Activated T-cell treated with anti-CD3 and anti-CD28 coated beads for 4 hours (primary cell): ENCODE measurements at regions not wholly inside any gene's neighbourhood (a gene's known extent, or its start where the extent isn't known, plus 50 kb on each side); places are given as distances from the start of the nearest gene placed in this dataset.
"Not testable (repeated sequence)": the region's sequence is repeated elsewhere in the genome, so short reads cannot be mapped to it uniquely, and the experiment has no call there.

Source experiments
- DNase-seq: peaks from one replicate; pipeline ENCODE4 v3.0.0-alpha.2; 2020

DNA sequence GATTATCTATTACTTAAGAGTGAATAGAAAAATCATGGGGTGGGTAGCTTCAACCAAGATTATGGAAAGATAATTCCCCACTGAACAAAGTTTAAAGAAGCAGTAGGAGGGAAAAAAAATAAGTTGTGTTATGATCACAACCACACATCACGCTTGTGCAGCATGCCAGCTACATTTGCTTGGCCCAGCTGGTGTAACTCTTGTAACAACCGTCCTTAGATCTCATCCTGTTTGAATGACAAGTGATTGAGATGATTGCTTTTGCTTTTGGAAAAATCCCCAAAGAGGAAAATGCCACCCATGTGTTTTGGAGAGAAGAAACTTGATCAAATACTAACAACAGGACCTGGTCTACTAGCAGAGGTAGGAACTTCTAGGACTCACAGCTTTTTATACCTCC, 107.6 kb upstream of the KIF2A start:
- no peak for DNase-seq

GRCh38 chr5:62199792-62200716, 106.0 kb upstream of the KIF2A start:
- no peak for DNase-seq

DNA sequence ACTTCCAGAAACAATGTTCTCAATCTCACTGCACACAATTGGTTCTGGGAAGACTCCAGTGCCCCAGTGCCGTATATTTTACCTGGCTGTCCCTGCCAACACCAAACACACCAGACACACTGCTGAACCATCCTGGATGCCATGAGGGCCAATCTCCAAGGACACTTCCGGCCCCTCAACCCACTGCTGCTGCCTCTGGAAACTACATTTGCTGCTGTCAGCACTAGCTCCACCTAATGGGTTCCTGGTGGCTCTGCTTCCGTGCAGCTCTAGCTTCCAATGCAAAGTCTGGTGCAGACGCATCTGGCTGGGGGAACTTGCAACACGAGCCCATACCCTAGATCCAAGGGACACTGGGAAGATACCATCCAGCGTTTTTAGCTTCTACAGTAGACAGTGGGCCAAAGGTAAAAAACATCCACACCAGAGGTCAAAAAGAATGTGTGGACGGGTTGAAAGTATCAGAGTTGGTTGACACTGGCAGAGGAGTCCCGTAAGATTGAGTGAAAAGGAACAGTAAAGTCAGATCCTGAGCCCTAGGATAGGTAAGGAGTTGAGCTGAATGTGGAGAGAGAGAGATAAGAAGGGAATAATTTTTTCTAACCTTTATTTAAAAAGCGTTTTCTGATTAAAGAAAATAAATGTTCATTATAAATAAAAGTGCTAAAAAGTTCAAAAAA, 99.7 kb upstream of the KIF2A start:
- no peak for DNase-seq

- no peak for DNase-seq
Measured at GRCh38 chr5:62208218-62208852, 97.7 kb upstream of the KIF2A start.

DNA sequence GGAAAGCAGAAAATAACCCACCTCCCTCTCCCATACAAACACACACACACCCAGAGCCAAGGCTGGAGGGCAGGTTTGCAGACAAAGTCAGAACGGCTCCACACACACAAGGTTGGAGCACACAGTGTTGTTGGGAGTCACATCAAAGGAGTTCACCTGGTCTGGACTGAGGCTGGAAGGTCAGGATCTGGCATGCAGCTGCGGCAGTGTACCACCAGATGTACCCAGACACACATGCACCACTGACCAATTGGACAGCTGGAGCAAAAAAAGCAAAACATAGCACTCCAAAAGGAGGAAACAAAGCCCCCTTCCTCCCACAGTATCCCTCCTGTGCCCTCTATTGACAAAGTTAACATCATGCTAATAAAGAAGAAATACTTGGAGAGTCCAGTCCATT, 94.6 kb upstream of the KIF2A start:
- DNase-seq, result no peak

DNA sequence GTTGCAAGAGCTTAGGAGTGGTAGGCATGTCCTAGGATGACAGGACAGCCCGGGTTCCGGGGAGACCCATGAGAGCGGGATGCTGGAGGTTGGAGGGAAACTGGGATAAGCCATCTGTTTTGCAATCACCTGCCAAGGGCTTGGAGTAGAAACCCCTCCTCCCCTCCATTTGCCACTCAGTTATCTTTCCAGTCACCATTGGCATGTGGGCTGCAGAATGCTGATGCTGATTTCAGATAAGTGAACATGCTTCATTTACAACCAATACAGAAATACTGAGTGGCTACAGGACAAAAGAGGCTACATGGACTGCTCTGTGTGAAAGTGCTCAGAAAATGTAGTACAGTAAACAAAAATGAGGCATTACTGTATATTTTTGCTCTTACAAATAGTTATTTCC, 93.4 kb upstream of the KIF2A start:
- DNase-seq, result no peak

DNA sequence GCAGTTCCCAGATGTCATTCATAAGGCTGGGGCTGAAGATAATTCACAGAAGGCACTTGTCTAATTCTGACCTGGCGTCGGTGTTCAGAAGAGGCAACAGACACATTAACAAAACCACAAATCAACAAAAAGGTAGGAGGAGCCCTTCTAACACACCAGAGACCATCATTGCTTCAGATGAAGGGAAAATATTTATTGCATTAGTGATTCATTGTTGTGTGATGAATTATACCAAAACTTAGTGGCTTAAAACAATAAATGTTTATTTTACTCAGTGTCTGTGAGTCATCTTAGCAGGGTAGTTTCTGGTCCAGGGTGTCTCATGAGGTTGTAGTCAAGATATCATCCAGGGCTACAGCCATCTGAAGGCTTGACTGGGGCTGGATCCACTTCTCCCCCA, 91.3 kb upstream of the KIF2A start:
- no peak for DNase-seq

GRCh38 chr5:62216603-62217002, 89.4 kb upstream of the KIF2A start:
- not testable (repeated sequence) for DNase-seq

DNA sequence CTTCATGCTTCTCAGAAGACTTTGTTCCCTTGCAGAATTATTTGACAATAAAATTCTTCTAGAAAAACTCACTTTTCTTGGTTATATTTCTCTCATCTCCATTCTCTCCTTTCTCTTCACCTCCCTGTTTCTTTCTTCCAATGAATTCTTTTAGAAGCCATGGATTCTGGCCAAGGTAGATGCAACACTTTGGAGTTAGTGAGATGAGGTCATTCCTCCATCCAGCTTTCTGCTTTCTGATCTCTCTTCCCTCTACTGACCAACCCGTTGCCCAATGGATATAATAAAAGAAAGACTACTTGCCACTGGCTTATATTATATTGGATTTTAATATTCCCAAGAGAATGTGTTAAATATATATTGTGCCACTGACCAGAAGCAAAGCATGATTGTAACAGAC, 88.9 kb upstream of the KIF2A start:
- not testable (repeated sequence) for DNase-seq

DNA sequence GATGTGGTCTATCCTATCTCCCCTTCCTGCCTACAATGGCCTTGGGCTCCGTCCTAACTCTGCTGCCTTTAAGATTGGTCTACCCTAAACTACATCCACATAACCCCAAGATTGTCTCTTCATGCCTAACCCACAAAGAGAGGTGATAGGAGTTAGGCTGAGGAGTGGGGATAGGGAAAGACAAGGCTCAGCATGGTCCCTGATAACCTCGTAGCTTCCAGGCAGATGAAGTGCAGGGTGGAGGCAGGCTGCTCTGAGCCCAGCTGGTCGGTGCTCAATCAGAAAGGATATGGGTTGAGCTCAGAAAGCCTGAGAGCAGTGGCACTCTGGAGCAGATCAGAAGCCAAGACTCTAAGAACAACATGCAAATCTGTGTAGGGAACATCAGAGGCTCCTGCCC, 87.1 kb upstream of the KIF2A start:
- DNase-seq, result not testable (repeated sequence)

DNA sequence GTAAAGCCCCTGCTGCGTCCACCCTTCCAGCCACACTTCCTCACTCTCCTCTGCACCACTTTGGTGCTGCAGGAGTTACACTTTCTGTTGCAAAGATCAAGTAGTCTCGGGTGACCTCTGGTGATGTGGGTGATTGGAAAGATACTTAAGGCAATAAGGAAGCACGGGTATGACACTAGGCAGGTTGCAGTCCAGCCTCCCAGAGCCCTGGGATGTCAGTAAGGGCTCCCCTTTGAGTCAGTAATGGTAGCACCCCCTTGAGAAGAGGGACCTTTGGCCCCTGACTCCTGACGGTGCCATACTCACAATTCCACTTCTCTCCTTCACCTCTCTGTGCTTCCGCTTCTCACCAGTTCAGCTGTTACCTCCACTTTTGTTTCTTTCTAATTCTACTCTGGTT, 84.1 kb upstream of the KIF2A start:
- DNase-seq, result not testable (repeated sequence)

- not testable (repeated sequence) for DNase-seq
Measured at GRCh38 chr5:62222305-62222704, 83.7 kb upstream of the KIF2A start.

- DNase-seq, result peak; percentile 72
Measured at GRCh38 chr5:62223312-62223670, 82.7 kb upstream of the KIF2A start.

DNA sequence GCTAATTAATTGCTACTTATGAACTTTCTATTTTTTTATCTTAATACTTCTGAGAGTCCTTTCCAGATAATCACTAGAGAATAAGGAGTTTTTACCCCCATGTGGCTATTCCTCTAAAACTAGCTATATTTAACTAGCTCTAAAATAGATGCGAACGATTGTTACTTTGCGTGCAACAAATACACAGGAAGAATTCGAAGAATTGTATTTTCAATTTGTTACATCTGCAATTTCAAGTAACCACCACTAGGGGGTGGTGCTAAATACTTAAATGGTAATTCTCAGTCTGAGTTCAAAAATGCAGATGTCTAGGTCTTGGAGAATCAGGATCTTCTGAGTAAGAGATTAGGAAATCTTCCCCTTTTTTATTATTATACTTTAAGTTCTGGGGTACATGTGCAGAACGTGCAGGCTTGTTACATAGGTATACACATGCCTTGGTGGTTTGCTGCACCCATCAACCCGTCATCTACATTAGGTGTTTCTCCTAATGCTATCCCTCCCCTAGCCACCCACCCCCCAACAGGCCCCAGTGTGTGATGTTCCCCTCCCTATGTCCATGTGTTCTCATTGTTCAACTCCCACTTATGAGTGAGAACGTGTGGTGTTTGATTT, 80.9 kb upstream of the KIF2A start:
- DNase-seq, result not testable (repeated sequence)

- DNase-seq, result not testable (repeated sequence)
Measured at GRCh38 chr5:62230876-62231388, 75.1 kb upstream of the KIF2A start.

DNA sequence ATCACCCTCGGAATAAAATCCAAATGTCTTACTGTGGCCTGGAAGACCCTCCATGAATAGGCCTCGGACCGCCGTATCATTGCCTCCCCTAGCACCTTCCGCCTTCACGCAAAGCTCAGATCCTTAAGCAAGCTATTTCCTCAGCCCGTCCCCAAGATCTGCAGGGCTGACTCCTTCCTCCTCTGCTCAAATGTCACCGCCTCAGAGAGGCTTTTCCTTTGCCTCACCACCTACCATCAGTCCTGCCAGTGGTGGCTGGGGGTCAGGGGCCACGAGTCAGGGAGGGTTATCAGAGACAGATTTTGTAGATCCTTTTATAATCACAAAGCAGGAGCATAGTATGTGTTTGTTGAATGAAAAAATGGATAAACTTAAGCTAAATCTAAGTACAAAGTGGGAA, 74.4 kb upstream of the KIF2A start:
- DNase-seq, result no peak

DNA sequence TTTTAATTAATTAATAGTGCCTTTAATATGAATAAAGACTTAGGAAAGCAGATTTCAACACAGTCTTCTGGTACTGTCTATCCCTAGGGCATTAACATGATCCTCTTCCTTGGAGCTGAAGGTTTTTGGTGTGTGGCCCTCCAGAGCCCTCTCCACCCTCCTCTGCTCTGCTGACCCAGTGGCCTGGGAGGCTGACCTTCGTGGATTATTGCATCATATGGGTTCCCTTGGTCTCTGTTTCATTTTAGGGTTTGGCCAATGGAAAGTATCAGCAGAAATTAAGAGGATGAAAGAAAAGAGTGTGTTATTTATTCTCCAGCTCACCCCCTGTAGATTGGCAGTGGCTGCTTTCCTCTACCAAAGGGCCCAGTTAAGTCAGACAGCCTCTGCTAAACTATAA, 73.8 kb upstream of the KIF2A start:
- DNase-seq, result not testable (repeated sequence)

GRCh38 chr5:62233083-62234046, 72.6 kb upstream of the KIF2A start:
- not testable (repeated sequence) for DNase-seq

DNA sequence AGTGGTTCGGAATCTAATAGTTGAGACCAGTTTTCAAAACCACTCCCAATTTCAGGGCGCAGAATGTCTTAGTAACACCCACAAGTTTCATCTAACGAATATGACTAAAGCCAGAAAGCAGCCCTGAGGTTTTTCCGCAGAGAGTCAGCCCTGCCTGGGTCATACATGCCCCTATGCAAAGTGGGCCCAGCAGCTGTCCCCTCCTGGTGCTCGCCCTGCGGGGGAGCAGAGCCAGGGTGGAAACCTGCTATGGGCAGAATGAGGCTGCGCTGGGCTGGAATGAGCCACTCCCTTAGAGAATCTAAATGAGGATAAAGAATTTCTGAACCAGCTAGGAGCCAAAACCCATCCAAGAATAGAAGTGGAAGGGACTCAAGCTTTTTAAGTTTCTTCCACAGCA, 69.4 kb upstream of the KIF2A start:
- DNase-seq, result not testable (repeated sequence)

DNA sequence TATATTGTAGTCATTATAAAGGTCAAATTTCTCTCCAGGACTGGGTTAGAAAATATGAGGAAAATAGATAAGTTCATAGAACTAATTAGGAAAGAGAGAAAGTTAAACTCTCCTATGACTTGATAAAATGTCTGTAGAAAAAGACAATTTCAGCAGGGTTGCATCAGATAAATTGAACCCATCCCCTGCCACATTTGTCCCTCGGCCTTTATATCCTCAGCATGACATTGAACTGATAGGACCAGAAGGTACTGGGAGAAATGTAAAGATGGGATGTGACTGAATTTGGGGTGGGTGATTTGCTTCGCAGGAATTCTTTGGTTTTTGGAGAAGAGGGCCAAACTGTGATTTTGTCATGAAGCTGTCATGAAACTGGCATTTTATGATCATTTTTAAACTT, 68.1 kb upstream of the KIF2A start:
- DNase-seq, result not testable (repeated sequence)

- DNase-seq, result not testable (repeated sequence)
Measured at GRCh38 chr5:62238584-62238983, 67.4 kb upstream of the KIF2A start.

DNA sequence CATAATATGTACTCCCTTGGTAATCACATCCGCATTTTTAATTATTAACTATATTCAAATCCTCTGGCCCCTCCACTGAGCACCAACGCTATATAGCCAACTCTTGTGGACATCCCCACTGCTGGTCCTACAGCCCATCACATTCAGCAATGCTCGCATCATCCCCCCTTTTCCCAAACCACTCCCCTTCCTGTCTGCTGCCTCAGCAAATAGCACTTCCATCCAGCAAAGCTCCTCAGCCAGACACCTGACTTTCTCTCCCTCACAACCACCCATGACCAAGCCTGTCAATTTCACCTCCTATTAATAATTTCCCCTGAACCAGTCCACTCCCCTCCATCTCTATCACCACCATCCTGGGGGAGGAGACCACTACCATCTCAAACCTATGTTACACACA, 65.5 kb upstream of the KIF2A start:
- not testable (repeated sequence) for DNase-seq
